ENCODE measurements at regions not wholly inside any gene's neighbourhood (a gene's known extent, or its start where the extent isn't known, plus 50 kb on each side); places are given as distances from the start of the nearest gene placed in this dataset.
A peak's percentile ranks its signal among the peaks of the same experiment; 100 is the strongest.

DNA sequence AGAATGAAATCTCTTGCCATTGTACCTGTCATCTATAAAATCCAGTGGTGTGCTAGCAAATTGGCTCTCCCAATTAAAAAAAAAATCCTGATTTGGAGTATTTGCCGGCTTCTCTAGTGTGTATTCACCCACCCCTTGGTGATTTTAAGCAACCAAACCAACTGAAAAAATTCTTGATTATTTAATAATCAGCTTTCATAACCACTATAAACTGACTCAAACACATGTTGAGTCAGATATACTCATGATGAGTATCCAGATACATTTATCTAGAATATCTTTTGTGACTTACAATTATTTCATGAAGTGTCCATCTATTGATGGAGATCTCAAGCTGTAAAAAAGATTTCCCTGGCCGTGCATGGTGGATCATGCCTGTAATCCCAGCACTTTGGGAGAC lies 205.4 kb downstream of the RASSF9 start:
- intact Hi-C loops (cut with micrococcal nuclease; ENCODE audit: unreplicated experiment) = no loop called here
- BruUV-seq (replicated peaks) = no TSS peak
- no peak overlapping the region for H3K27ac ChIP-seq (ENCODE audit: low read depth, low read length, poor library complexity, severe bottlenecking)
- H3K36me3 ChIP-seq (ENCODE audit: insufficient read depth, low read length, poor library complexity, severe bottlenecking) = no peaks in the 10 kb centered on the region
- TF ChIP-seq, protein P1, sequence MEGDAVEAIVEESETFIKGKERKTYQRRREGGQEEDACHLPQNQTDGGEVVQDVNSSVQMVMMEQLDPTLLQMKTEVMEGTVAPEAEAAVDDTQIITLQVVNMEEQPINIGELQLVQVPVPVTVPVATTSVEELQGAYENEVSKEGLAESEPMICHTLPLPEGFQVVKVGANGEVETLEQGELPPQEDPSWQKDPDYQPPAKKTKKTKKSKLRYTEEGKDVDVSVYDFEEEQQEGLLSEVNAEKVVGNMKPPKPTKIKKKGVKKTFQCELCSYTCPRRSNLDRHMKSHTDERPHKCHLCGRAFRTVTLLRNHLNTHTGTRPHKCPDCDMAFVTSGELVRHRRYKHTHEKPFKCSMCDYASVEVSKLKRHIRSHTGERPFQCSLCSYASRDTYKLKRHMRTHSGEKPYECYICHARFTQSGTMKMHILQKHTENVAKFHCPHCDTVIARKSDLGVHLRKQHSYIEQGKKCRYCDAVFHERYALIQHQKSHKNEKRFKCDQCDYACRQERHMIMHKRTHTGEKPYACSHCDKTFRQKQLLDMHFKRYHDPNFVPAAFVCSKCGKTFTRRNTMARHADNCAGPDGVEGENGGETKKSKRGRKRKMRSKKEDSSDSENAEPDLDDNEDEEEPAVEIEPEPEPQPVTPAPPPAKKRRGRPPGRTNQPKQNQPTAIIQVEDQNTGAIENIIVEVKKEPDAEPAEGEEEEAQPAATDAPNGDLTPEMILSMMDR (conservative IDR thresholded peaks at IDR 0.05; ENCODE audit: low read depth, low read length) = no peak
- TF ChIP-seq EZH2 (IDR thresholded peaks at IDR 0.05; ENCODE audit: borderline replicate concordance, low read depth, low read length, poor library complexity, severe bottlenecking) = no peak
- DNase-seq (ENCODE audit: low spot score) = no peak
- H3K4me3 ChIP-seq (ENCODE audit: low read depth, low read length, poor library complexity, severe bottlenecking) = no peak overlapping the region
- CTCF ChIA-PET = no interaction called here
- H3K27me3 ChIP-seq (replicated peaks; ENCODE audit: insufficient read depth, low read depth, low read length, poor library complexity) = no peaks in the 10 kb centered on the region
- H3K9me3 ChIP-seq (ENCODE audit: low read depth, low read length, poor library complexity, severe bottlenecking) = no peaks in the 10 kb centered on the region
- H3K4me1 ChIP-seq (ENCODE audit: insufficient read depth, low read length, poor library complexity, severe bottlenecking) = peaks cover 25% of the 10 kb centered on the region
- POLR2A ChIA-PET (ENCODE audit: low non-redundant PET) = no interaction called here

DNA sequence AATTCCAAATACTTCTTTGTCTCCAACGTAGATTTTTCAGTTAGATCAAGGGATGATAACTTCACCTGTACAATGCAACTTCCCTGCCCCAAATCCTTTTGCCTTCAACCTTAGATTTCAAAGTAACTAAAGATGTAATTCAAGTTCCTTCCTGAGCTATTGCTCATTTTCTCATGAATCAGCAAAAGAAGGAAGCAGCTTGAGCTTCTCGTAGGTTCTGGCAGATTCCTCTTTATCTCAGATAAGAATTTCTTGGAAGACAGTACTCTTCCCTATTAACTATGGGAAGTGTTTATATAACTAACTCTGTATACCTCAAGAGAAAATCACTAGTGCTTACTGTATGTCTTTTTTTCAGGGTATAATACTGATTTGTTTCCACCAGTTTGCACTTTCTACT lies 203.8 kb downstream of the RASSF9 start:
- no peak for DNase-seq (ENCODE audit: low spot score)
- POLR2A ChIA-PET (ENCODE audit: low non-redundant PET) = no interaction called here
- H3K9me3 ChIP-seq (ENCODE audit: low read depth, low read length, poor library complexity, severe bottlenecking) = no peaks in the 10 kb centered on the region
- intact Hi-C loops (cut with micrococcal nuclease; ENCODE audit: unreplicated experiment) = no loop called here
- no peak overlapping the region for H3K4me3 ChIP-seq (ENCODE audit: low read depth, low read length, poor library complexity, severe bottlenecking)
- H3K36me3 ChIP-seq (ENCODE audit: insufficient read depth, low read length, poor library complexity, severe bottlenecking) = no peaks in the 10 kb centered on the region
- H3K27ac ChIP-seq (ENCODE audit: low read depth, low read length, poor library complexity, severe bottlenecking) = no peak overlapping the region
- BruUV-seq (replicated peaks) = no TSS peak
- TF ChIP-seq, protein P1 (conservative IDR thresholded peaks at IDR 0.05; ENCODE audit: low read depth, low read length) = no peak
- TF ChIP-seq EZH2 (IDR thresholded peaks at IDR 0.05; ENCODE audit: borderline replicate concordance, low read depth, low read length, poor library complexity, severe bottlenecking) = no peak
- H3K27me3 ChIP-seq (replicated peaks; ENCODE audit: insufficient read depth, low read depth, low read length, poor library complexity) = no peaks in the 10 kb centered on the region
- H3K4me1 ChIP-seq (ENCODE audit: insufficient read depth, low read length, poor library complexity, severe bottlenecking) = peaks cover 10% of the 10 kb centered on the region
- CTCF ChIA-PET = no interaction called here

DNA sequence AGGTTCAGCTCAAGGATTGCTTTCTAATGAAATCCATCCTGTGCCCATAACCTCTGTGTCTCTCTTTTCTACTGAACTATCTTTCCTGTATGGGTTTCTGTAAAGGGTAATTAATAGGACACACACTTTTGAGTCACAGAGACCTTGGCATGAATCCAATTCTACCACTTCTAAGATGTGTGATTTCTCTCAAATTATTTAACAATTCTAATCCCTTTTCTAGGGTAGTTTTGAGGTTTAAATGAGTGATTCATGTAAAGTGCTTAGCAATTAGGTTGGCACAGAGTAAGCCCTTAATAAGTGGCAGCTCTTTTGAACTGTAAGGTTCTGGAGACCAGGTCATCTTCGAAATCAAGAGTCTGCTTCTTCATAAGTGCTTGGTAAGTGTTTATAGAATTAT lies 202.7 kb downstream of the RASSF9 start:
- H3K27me3 ChIP-seq (replicated peaks; ENCODE audit: insufficient read depth, low read depth, low read length, poor library complexity) = no peaks in the 10 kb centered on the region
- H3K27ac ChIP-seq (ENCODE audit: low read depth, low read length, poor library complexity, severe bottlenecking) = no peak overlapping the region
- H3K9me3 ChIP-seq (ENCODE audit: low read depth, low read length, poor library complexity, severe bottlenecking) = no peaks in the 10 kb centered on the region
- CTCF ChIA-PET = no interaction called here
- intact Hi-C loops (cut with micrococcal nuclease; ENCODE audit: unreplicated experiment) = no loop called here
- peak; percentile 73 for DNase-seq (ENCODE audit: low spot score)
- POLR2A ChIA-PET (ENCODE audit: low non-redundant PET) = no interaction called here
- H3K36me3 ChIP-seq (ENCODE audit: insufficient read depth, low read length, poor library complexity, severe bottlenecking) = no peaks in the 10 kb centered on the region
- TF ChIP-seq EZH2 (IDR thresholded peaks at IDR 0.05; ENCODE audit: borderline replicate concordance, low read depth, low read length, poor library complexity, severe bottlenecking) = no peak
- TF ChIP-seq, protein P1 (conservative IDR thresholded peaks at IDR 0.05; ENCODE audit: low read depth, low read length) = no peak
- no peak overlapping the region for H3K4me3 ChIP-seq (ENCODE audit: low read depth, low read length, poor library complexity, severe bottlenecking)
- no TSS peak for BruUV-seq (replicated peaks)
- H3K4me1 ChIP-seq (ENCODE audit: insufficient read depth, low read length, poor library complexity, severe bottlenecking) = peaks cover 5% of the 10 kb centered on the region

Measured in A673 (cell line).